ENCODE measurements at regions not wholly inside any gene's neighbourhood (a gene's known extent, or its start where the extent isn't known, plus 50 kb on each side); places are given as distances from the start of the nearest gene placed in this dataset.

GRCh38 chr9:38158628-38159027, 89.6 kb upstream of the SHB start:
- H3K4me3 ChIP-seq (ENCODE audit: low read length) = no peak overlapping the region
- H3K27me3 ChIP-seq (ENCODE audit: control insufficient read depth in 1 of 2, insufficient read depth in 2 of 2, low read length in 2 of 2) = no peaks in the 10 kb centered on the region
- Mint-ChIP-seq H3K4me3 (no peak overlapping the region), H3K27me3 (no peaks in the 10 kb centered on the region), H3K36me3 (ENCODE audit: low read depth) (no peaks in the 10 kb centered on the region), H3K4me1 (ENCODE audit: low read depth) (no peaks in the 10 kb centered on the region), H3K9me3 (no peaks in the 10 kb centered on the region), H3K27ac (no peak overlapping the region)
- no peak for TF ChIP-seq CTCF (IDR thresholded peaks at IDR 0.05)
- ATAC-seq (ENCODE audit: poor library complexity) (no peak), DNase-seq (no peak)
- intact Hi-C loops (cut with DNase I, micrococcal nuclease) = no loop called here
- H3K36me3 ChIP-seq (ENCODE audit: insufficient read depth, low read length) = no peaks in the 10 kb centered on the region
- CTCF ChIA-PET = no interaction called here
- H3K4me1 ChIP-seq (ENCODE audit: insufficient read depth, low read length) = no peaks in the 10 kb centered on the region
- POLR2A ChIA-PET = no interaction called here
- peaks cover 0 to 3% of the 10 kb centered on the region in 2 experiments for H3K9me3 ChIP-seq (ENCODE audit: control insufficient read depth in 1 of 2, insufficient read depth in 1 of 2, low read length in 2 of 2)
- H3K27ac ChIP-seq (ENCODE audit: low read depth in 1 of 2, low read length in 2 of 2) = no peak overlapping the region

GRCh38 chr9:38157711-38158110, 88.7 kb upstream of the SHB start:
- no peaks in the 10 kb centered on the region for H3K36me3 ChIP-seq (ENCODE audit: insufficient read depth, low read length)
- no peaks in the 10 kb centered on the region for H3K9me3 Mint-ChIP-seq
- H3K4me3 Mint-ChIP-seq = no peak overlapping the region
- H3K9me3 ChIP-seq (ENCODE audit: control insufficient read depth in 1 of 2, insufficient read depth in 1 of 2, low read length in 2 of 2) = peaks cover 0 to 3% of the 10 kb centered on the region in 2 experiments
- no peaks in the 10 kb centered on the region for H3K4me1 Mint-ChIP-seq (ENCODE audit: low read depth)
- intact Hi-C loops (cut with DNase I, micrococcal nuclease) = no loop called here
- ATAC-seq (ENCODE audit: poor library complexity) (no peak), DNase-seq (no peak)
- H3K36me3 Mint-ChIP-seq (ENCODE audit: low read depth) = no peaks in the 10 kb centered on the region
- no peak for TF ChIP-seq CTCF (IDR thresholded peaks at IDR 0.05)
- ChIA-PET CTCF (no interaction called here), POLR2A (no interaction called here)
- no peak overlapping the region for H3K27ac ChIP-seq (ENCODE audit: low read depth in 1 of 2, low read length in 2 of 2)
- H3K4me3 ChIP-seq (ENCODE audit: low read length) = no peak overlapping the region
- H3K27ac Mint-ChIP-seq = no peak overlapping the region
- no peaks in the 10 kb centered on the region for H3K4me1 ChIP-seq (ENCODE audit: insufficient read depth, low read length)
- no peaks in the 10 kb centered on the region for H3K27me3 Mint-ChIP-seq
- H3K27me3 ChIP-seq (ENCODE audit: control insufficient read depth in 1 of 2, insufficient read depth in 2 of 2, low read length in 2 of 2) = no peaks in the 10 kb centered on the region

- Mint-ChIP-seq H3K27ac (no peak overlapping the region), H3K27me3 (peaks cover 13% of the 10 kb centered on the region), H3K4me3 (no peak overlapping the region), H3K4me1 (ENCODE audit: low read depth) (no peaks in the 10 kb centered on the region), H3K36me3 (ENCODE audit: low read depth) (no peaks in the 10 kb centered on the region), H3K9me3 (no peaks in the 10 kb centered on the region)
- POLR2A ChIA-PET = no interaction called here
- CTCF ChIA-PET = no interaction called here
- Histone ChIP-seq H3K9me3 (ENCODE audit: control insufficient read depth in 1 of 2, insufficient read depth in 1 of 2, low read length in 2 of 2) (peaks cover 0 to 3% of the 10 kb centered on the region in 2 experiments), H3K27ac (ENCODE audit: low read depth in 1 of 2, low read length in 2 of 2) (no peak overlapping the region), H3K4me3 (ENCODE audit: low read length) (no peak overlapping the region), H3K4me1 (ENCODE audit: insufficient read depth, low read length) (no peaks in the 10 kb centered on the region), H3K27me3 (ENCODE audit: control insufficient read depth in 1 of 2, insufficient read depth in 2 of 2, low read length in 2 of 2) (peaks cover 0 to under 1% of the 10 kb centered on the region in 2 experiments), H3K36me3 (ENCODE audit: insufficient read depth, low read length) (no peaks in the 10 kb centered on the region)
- no peak for ATAC-seq (ENCODE audit: poor library complexity)
- no peak for TF ChIP-seq CTCF (IDR thresholded peaks at IDR 0.05)
- DNase-seq = no peak
- intact Hi-C loops (cut with DNase I, micrococcal nuclease) = no loop called here
Observed at GRCh38 chr9:38154501-38155421, 85.7 kb upstream of the SHB start.
